Medulla oblongata (tissue), 1 donor: ENCODE measurements at regions not wholly inside any gene's neighbourhood (a gene's known extent, or its start where the extent isn't known, plus 50 kb on each side); places are given as distances from the start of the nearest gene placed in this dataset.
"Not testable (repeated sequence)": the region's sequence is repeated elsewhere in the genome, so short reads cannot be mapped to it uniquely, and the experiment has no call there.

Source experiments
- DNase-seq: peaks from one replicate; pipeline ENCODE4 v3.0.0-alpha.2; 2015; ENCODE audit errors: extremely low spot score

- no peak for DNase-seq
These were observed 397.2 kb downstream of the SLITRK1 start for GRCh38 chr13:83485101-83485500.

GRCh38 chr13:83471011-83471410 lies 411.3 kb downstream of the SLITRK1 start:
- no peak for DNase-seq

- DNase-seq: no peak
These were observed 412.0 kb downstream of the SLITRK1 start for GRCh38 chr13:83470133-83470797.

DNA sequence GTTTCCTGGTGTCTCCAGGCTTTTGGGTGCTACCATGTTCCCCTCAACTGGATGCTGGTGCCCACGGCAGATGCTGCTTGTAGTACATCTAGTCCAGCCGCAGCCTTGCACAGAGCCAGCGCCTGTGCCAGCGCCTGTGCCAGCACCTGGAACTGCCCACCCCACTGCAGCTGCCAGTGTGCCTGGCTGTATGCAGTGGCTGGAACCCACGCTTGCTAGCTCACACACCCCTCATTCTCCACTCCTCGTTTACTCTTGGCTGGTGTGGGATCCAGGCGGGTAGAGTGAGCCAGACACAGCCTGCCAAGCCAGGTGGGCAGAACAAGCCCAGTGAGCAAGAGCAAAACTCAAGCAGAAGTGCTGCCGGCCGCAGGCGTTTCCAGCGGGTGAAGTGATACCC lies 428.6 kb downstream of the SLITRK1 start:
- no peak for DNase-seq

DNA sequence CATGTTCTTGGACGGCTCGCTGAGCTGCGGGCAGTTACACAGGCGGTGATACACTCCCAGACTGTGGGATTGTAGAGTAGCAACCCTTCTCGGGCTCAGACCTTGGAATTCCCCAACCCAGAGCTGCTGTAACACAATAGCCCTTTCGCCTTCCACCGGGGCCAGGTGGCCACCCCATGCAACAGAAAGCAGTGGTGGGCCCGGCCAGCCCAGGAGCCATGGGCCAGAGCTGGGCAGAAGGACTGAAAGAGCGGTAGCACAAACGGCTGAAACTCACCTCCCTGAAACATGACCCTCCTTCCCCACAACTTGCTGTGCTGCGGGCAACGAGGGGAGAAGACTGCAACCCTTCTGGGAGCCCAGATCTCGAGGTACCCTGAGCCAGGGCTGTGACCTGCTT lies 429.0 kb downstream of the SLITRK1 start:
- no peak for DNase-seq

GRCh38 chr13:83452292-83452950 lies 429.9 kb downstream of the SLITRK1 start:
- no peak for DNase-seq

- DNase-seq: no peak
These were observed 431.7 kb downstream of the SLITRK1 start for GRCh38 chr13:83450591-83450990.

- DNase-seq: no peak
These were observed 432.4 kb downstream of the SLITRK1 start for GRCh38 chr13:83449668-83450395.

DNA sequence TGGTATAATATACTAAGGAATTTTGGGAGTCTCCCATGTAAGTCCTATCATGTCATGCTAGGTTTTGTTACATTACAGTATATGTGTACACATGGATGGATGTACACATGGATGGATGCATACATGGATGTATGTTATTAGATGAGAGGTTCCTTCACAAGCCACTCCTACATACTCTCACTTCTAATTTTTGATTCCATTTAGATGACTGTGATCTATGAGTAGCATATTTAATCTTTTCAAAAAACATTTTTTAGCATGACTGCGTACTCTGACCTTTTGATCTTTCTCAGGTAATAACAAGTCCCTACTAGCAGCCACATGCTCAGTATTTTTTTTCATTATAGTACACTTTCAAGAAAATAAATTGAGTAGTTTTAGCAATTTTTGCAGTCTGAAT lies 441.8 kb downstream of the SLITRK1 start:
- no peak for DNase-seq

- not testable (repeated sequence) for DNase-seq
These were observed 442.8 kb downstream of the SLITRK1 start for GRCh38 chr13:83439464-83439863.

- DNase-seq: no peak
These were observed 458.4 kb downstream of the SLITRK1 start for GRCh38 chr13:83423861-83424260.

GRCh38 chr13:83423381-83423780 lies 458.9 kb downstream of the SLITRK1 start:
- DNase-seq: no peak

- no peak for DNase-seq
These were observed 467.9 kb downstream of the SLITRK1 start for GRCh38 chr13:83414393-83414792.

- no peak for DNase-seq
These were observed 495.7 kb downstream of the SLITRK1 start for GRCh38 chr13:83386609-83387008.

GRCh38 chr13:83378908-83379307 lies 503.4 kb downstream of the SLITRK1 start:
- no peak for DNase-seq

DNA sequence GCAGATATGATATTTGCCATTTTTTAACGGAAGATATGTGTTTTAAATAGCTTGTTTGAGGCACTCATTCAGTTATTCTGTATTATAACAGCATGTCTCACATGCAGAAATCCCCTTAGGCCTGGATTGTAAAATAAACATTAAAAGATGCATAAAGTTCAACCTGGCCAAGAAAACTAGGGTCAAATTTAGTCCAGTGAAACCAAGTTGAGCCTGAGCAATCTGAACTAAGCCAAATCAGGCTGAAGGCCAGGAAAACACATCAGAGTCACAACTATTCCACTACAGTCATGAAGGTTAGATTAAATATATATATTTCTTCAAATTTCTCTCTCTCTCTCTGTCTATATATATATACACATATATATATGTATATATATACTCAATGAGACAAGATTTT lies 504.8 kb downstream of the SLITRK1 start:
- DNase-seq: no peak

GRCh38 chr13:83372786-83373185 lies 509.5 kb downstream of the SLITRK1 start:
- no peak for DNase-seq

- no peak for DNase-seq
These were observed 516.6 kb downstream of the SLITRK1 start for GRCh38 chr13:83365723-83366122.

GRCh38 chr13:83355041-83355440 lies 527.2 kb downstream of the SLITRK1 start:
- no peak for DNase-seq

DNA sequence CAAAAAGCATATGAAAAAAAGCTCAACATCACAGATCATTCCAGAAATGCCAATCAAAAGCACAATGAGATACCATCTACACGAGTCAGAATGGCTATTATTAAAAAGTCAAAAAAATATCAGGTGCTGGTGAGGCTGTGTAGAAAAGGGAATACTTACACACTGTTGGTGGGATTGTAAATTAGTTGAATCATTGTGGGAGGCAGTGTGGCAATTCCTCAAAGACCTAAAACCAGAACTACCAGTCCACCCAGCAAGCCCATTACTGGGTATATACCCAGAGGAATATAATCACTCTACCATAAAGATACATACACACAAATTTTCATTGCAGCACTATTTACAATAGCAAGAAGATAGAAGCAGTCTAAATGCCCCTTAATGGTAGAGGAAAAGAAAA lies 529.9 kb downstream of the SLITRK1 start:
- no peak for DNase-seq

DNA sequence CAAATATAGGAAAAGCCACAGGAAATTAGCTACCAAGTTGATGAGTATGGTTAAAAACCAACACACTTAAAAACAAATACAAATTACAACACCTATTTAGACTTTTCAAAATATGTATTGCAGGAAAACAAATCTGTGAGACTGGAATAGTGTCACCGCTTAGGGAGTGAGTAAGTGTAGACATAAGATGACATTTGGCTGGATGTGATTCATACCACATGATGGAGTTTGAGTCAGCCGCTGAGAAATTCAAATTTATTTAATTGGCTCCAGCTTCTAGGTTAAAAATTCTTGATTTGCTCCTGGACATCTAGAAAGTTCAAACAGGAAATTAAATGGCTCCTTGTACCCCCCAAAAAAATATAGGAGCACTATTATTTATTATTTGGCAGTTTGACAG lies 531.7 kb downstream of the SLITRK1 start:
- no peak for DNase-seq

DNA sequence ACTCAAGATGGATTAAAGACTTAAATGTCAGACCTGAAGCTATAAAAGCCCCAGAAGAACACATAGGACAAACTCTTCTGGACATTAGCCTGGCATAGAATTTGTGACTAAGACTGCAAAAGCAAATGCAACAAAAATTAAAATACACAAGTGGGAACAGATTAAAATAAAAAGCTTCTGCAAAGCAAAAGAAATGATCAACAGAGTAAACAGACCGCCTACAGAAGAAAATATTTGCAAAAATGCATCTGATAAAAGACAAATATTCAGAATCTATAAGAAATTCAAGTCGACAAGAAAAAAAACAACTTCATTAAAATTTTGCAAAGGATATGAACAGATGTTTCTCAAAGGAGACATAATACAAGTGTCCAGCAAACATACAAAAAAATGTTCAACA lies 537.8 kb downstream of the SLITRK1 start:
- no peak for DNase-seq

DNA sequence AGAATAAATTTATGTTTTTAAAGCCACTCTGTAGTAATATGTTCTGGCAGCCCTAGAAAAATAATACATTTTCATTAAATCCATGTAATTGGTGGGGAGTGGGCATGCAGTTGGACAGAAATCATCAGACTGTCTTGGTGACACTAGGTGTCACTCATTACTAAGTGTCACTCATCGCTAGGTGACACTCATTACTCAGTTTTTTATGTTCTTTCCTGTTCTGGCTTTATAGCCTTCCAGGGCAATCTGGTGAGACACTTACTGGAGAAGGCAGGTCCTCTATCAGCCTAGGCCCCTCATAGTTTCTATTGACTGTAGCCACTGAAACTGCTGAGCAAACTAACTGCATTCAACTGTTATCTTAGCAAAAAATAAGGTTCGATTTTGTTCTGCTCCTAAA lies 542.1 kb downstream of the SLITRK1 start:
- no peak for DNase-seq
